Gastrocnemius medialis (tissue), 4 donors: ENCODE measurements at regions not wholly inside any gene's neighbourhood (a gene's known extent, or its start where the extent isn't known, plus 50 kb on each side); places are given as distances from the start of the nearest gene placed in this dataset.

ENCODE experiments used
- ATAC-seq, 2 donors: fragments of 150-250 bp; one replicate each; pipeline ENCODE4 v1.9.1; 2016
- DNase-seq, 2 donors: peaks; one replicate each; pipeline ENCODE4 v3.0.0-alpha.2; 2019
- H3K27ac ChIP-seq, 4 donors: fragments of 200-600 bp; sonication (generic); 1 replicate in 1 of 4; 2 replicates in 3 of 4; pipeline ENCODE4 v1.5.1; 2016 to 2018; ENCODE audit warnings: mild to moderate bottlenecking in 2 of 4, moderate library complexity in 1 of 4
- H3K27me3 ChIP-seq, 3 donors: fragments of 200-600 bp; sonication (generic) in 2 of 3; 1 replicate in 1 of 3; 2 replicates in 2 of 3; pipeline versions ENCODE4 v1.5.1 to v1.6.0; 2016 to 2019; ENCODE audit warnings: mild to moderate bottlenecking in 1 of 3, moderate library complexity in 1 of 3
- H3K36me3 ChIP-seq, 2 donors: fragments of 200-600 bp; sonication (generic) in 1 of 2; one replicate each; pipeline ENCODE4 v1.5.1; 2017 to 2018
- H3K4me1 ChIP-seq, 2 donors: fragments of 200-600 bp; sonication (generic) in 1 of 2; one replicate each; pipeline ENCODE4 v1.5.1; 2016 to 2017; ENCODE audit warnings: mild to moderate bottlenecking in 2 of 2
- H3K4me3 ChIP-seq, 4 donors: fragments of 200-600 bp; sonication (generic) in 3 of 4; 1 replicate in 1 of 4; 2 replicates in 3 of 4; pipeline ENCODE4 v1.5.1; 2016 to 2019; ENCODE audit warnings: mild to moderate bottlenecking in 2 of 4
- H3K9me3 ChIP-seq, 3 donors: fragments of 200-600 bp; sonication (generic) in 2 of 3; 1 replicate in 1 of 3; 2 replicates in 2 of 3; pipeline ENCODE4 v1.5.1; 2016 to 2019
- CTCF ChIP-seq, 5 experiments: fragments of 450-650 bp in 3 of 5; fragments of 200-600 bp in 2 of 5; sonication (generic) in 2 of 5; IDR thresholded peaks in 4 of 5; conservative IDR thresholded peaks in 1 of 5; 1 replicate in 4 of 5; 2 replicates in 1 of 5; pipeline ENCODE4 v1.5.1; 2016 to 2019; ENCODE audit warnings: antibody characterized with exemption in 5 of 5, mild to moderate bottlenecking in 3 of 5, moderate library complexity in 3 of 5
- POLR2A ChIP-seq, 2 donors: fragments of 450-650 bp; IDR thresholded peaks; one replicate each; pipeline ENCODE4 v1.6.1; 2017; ENCODE audit warnings: antibody characterized with exemption in 2 of 2, mild to moderate bottlenecking in 2 of 2, moderate library complexity in 2 of 2
- in situ Hi-C, 4 donors: fragments of 200-750 bp; cut with MboI; loops; one replicate each; pipeline versions ENCODE4 v1.15.0 to v1.8.0; 2017; ENCODE audit warnings: low sequenced_read_pairs in 4 of 4
- intact Hi-C: fragments of 100-400 bp; cut with DNase I; formaldehyde crosslinking; loops from one replicate; pipeline ENCODE4 v1.15.1; 2023; ENCODE audit warnings: low total_unique reads

GRCh38 chr5:120913396-120913795 lies 449.3 kb downstream of the PRR16 start:
- Histone ChIP-seq H3K4me3 (no peak overlapping the region), H3K36me3 (no peaks in the 10 kb centered on the region), H3K4me1 (no peaks in the 10 kb centered on the region), H3K9me3 (no peaks in the 10 kb centered on the region), H3K27me3 (no peaks in the 10 kb centered on the region), H3K27ac (no peak overlapping the region)
- DNase-seq: no peak
- no peak for ATAC-seq
- in situ Hi-C loops (no loop called here), intact Hi-C loops (no loop called here)
- TF ChIP-seq POLR2A (IDR thresholded peaks at IDR 0.05) (no peak), CTCF (IDR thresholded peaks at IDR 0.05 in 4 of 5, conservative IDR thresholded peaks at IDR 0.05 in 1 of 5) (no peak)

- H3K4me1 ChIP-seq: no peaks in the 10 kb centered on the region
- no peaks in the 10 kb centered on the region for H3K36me3 ChIP-seq
- no peaks in the 10 kb centered on the region for H3K9me3 ChIP-seq
- H3K27ac ChIP-seq: no peak overlapping the region
- ATAC-seq (no peak), DNase-seq (no peak)
- in situ Hi-C loops: no loop called here
- H3K27me3 ChIP-seq: no peaks in the 10 kb centered on the region
- no peak for TF ChIP-seq CTCF (IDR thresholded peaks at IDR 0.05 in 4 of 5, conservative IDR thresholded peaks at IDR 0.05 in 1 of 5)
- TF ChIP-seq POLR2A (IDR thresholded peaks at IDR 0.05): no peak
- intact Hi-C loops: no loop called here
- H3K4me3 ChIP-seq: no peak overlapping the region
Observed at GRCh38 chr5:120917214-120917758, 453.2 kb downstream of the PRR16 start.

GRCh38 chr5:120919017-120919416 lies 454.9 kb downstream of the PRR16 start:
- ATAC-seq (no peak), DNase-seq (no peak)
- in situ Hi-C loops (no loop called here), intact Hi-C loops (no loop called here)
- TF ChIP-seq POLR2A (IDR thresholded peaks at IDR 0.05): no peak
- H3K36me3 ChIP-seq: no peaks in the 10 kb centered on the region
- no peak overlapping the region for H3K27ac ChIP-seq
- no peaks in the 10 kb centered on the region for H3K4me1 ChIP-seq
- no peaks in the 10 kb centered on the region for H3K27me3 ChIP-seq
- H3K4me3 ChIP-seq: no peak overlapping the region
- no peaks in the 10 kb centered on the region for H3K9me3 ChIP-seq

- no peak overlapping the region for H3K4me3 ChIP-seq
- no peaks in the 10 kb centered on the region for H3K27me3 ChIP-seq
- no peaks in the 10 kb centered on the region for H3K36me3 ChIP-seq
- intact Hi-C loops (no loop called here), in situ Hi-C loops (no loop called here)
- no peak for DNase-seq
- no peak for TF ChIP-seq CTCF (IDR thresholded peaks at IDR 0.05 in 4 of 5, conservative IDR thresholded peaks at IDR 0.05 in 1 of 5)
- no peak for TF ChIP-seq POLR2A (IDR thresholded peaks at IDR 0.05)
- H3K4me1 ChIP-seq: no peaks in the 10 kb centered on the region
- no peaks in the 10 kb centered on the region for H3K9me3 ChIP-seq
- no peak for ATAC-seq
- no peak overlapping the region for H3K27ac ChIP-seq
Observed at GRCh38 chr5:120923026-120923425, 458.9 kb downstream of the PRR16 start.

- in situ Hi-C loops: no loop called here
- Histone ChIP-seq H3K27ac (no peak overlapping the region), H3K9me3 (no peaks in the 10 kb centered on the region), H3K4me1 (no peaks in the 10 kb centered on the region), H3K36me3 (no peaks in the 10 kb centered on the region), H3K27me3 (no peaks in the 10 kb centered on the region), H3K4me3 (no peak overlapping the region)
- ATAC-seq (no peak), DNase-seq (no peak)
- no peak for TF ChIP-seq POLR2A (IDR thresholded peaks at IDR 0.05)
- no peak for TF ChIP-seq CTCF (IDR thresholded peaks at IDR 0.05 in 4 of 5, conservative IDR thresholded peaks at IDR 0.05 in 1 of 5)
- intact Hi-C loops: no loop called here
Observed at GRCh38 chr5:120926471-120926870, 462.4 kb downstream of the PRR16 start.
